Gastrocnemius medialis (tissue), 4 donors: ENCODE measurements at regions not wholly inside any gene's neighbourhood (a gene's known extent, or its start where the extent isn't known, plus 50 kb on each side); places are given as distances from the start of the nearest gene placed in this dataset.
"Not testable (repeated sequence)": the region's sequence is repeated elsewhere in the genome, so short reads cannot be mapped to it uniquely, and the experiment has no call there.

Experiments
- POLR2A ChIP-seq, 2 donors: fragments of 450-650 bp; IDR thresholded peaks; one replicate each; pipeline ENCODE4 v1.6.1; 2017; ENCODE audit warnings: antibody characterized with exemption in 2 of 2, mild to moderate bottlenecking in 2 of 2, moderate library complexity in 2 of 2
- TF ChIP-seq, protein P1 (sequence below), 5 experiments: fragments of 450-650 bp in 3 of 5; fragments of 200-600 bp in 2 of 5; sonication (generic) in 2 of 5; IDR thresholded peaks in 4 of 5; conservative IDR thresholded peaks in 1 of 5; 1 replicate in 4 of 5; 2 replicates in 1 of 5; pipeline ENCODE4 v1.5.1; 2016 to 2019; ENCODE audit warnings: antibody characterized with exemption in 5 of 5, mild to moderate bottlenecking in 3 of 5, moderate library complexity in 3 of 5

DNA sequence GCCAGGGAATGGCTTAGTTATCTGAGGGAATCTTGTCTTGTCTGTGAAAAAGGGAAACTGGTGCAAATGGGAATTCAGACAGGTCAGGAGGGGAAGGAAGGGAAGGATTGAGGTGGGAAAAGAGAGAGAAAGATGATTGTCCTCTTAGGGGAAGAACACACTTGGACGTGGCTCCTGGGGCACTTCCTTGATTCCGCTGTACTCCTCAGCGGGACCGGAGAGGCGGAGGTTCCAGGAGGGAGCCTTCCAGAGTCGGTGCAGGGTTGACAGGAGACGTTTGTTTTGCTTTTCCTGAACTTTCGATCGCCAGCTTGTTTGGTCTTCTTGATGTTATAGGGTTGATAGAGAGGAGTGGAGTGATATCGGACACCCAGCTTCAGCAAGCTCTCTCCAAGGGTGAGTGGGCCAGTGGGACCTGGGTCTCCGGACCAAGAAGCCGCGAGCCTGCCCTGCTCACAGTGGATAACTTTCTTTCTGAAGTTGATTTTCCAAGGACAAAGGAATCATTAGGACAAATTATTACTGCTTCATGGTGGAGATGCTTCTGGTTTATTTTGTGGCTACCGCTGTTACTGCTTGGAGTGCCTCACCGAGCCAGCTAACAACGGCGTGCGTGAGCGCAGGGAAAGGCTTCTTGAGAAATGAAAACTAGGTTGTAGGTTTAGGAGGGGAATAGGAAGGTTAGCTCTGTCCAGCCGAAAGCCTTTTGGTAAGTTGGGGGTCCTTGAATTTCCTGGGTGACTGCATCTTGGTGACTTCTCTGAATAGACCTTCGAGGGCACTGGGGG lies 52.4 kb upstream of the APOD start:
- TF ChIP-seq POLR2A (IDR thresholded peaks at IDR 0.05): not testable (repeated sequence)
- TF ChIP-seq, protein P1, sequence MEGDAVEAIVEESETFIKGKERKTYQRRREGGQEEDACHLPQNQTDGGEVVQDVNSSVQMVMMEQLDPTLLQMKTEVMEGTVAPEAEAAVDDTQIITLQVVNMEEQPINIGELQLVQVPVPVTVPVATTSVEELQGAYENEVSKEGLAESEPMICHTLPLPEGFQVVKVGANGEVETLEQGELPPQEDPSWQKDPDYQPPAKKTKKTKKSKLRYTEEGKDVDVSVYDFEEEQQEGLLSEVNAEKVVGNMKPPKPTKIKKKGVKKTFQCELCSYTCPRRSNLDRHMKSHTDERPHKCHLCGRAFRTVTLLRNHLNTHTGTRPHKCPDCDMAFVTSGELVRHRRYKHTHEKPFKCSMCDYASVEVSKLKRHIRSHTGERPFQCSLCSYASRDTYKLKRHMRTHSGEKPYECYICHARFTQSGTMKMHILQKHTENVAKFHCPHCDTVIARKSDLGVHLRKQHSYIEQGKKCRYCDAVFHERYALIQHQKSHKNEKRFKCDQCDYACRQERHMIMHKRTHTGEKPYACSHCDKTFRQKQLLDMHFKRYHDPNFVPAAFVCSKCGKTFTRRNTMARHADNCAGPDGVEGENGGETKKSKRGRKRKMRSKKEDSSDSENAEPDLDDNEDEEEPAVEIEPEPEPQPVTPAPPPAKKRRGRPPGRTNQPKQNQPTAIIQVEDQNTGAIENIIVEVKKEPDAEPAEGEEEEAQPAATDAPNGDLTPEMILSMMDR (IDR thresholded peaks at IDR 0.05 in 4 of 5, conservative IDR thresholded peaks at IDR 0.05 in 1 of 5): not testable (repeated sequence)
